Skeletal muscle satellite cell (primary cell): ENCODE measurements at regions not wholly inside any gene's neighbourhood (a gene's known extent, or its start where the extent isn't known, plus 50 kb on each side); places are given as distances from the start of the nearest gene placed in this dataset.
"Not testable (repeated sequence)": the region's sequence is repeated elsewhere in the genome, so short reads cannot be mapped to it uniquely, and the experiment has no call there.

ENCODE experiments used
- H3K27me3 ChIP-seq: 2 replicates; pipeline ENCODE4 v1.7.0; 2013; ENCODE audit warnings: low read length; ENCODE audit not compliant: control insufficient read depth, insufficient read depth
- H3K36me3 ChIP-seq: 2 replicates; pipeline ENCODE4 v1.7.0; 2013; ENCODE audit warnings: mild to moderate bottlenecking, control low read depth, low read length; ENCODE audit not compliant: insufficient read depth
- H3K4me1 ChIP-seq: 2 replicates; pipeline ENCODE4 v1.7.0; 2013; ENCODE audit warnings: low read length; ENCODE audit not compliant: control insufficient read depth, insufficient read depth
- H3K4me2 ChIP-seq: 2 replicates; pipeline ENCODE4 v1.7.0; 2013; ENCODE audit warnings: mild to moderate bottlenecking, low read length
- H3K4me3 ChIP-seq: 2 replicates; pipeline ENCODE4 v1.7.0; 2013; ENCODE audit warnings: low read length
- H3K9ac ChIP-seq: 2 replicates; pipeline ENCODE4 v1.7.0; 2013; ENCODE audit warnings: mild to moderate bottlenecking, low read depth, low read length, moderate library complexity
- H3K9me3 ChIP-seq: replicated peaks from 2 replicates; pipeline ENCODE4 v1.7.0; 2013; ENCODE audit warnings: mild to moderate bottlenecking, control low read depth, low read length

- Histone ChIP-seq H3K36me3 (no peaks in the 10 kb centered on the region), H3K4me3 (no peak overlapping the region), H3K9ac (no peak overlapping the region), H3K4me2 (no peak overlapping the region), H3K27me3 (no peaks in the 10 kb centered on the region), H3K9me3 (no peaks in the 10 kb centered on the region), H3K4me1 (no peaks in the 10 kb centered on the region)
Measured at GRCh38 chr3:174548841-174549623, 310.1 kb upstream of the NAALADL2 start.

- H3K4me1 ChIP-seq, result no peaks in the 10 kb centered on the region
- H3K9me3 ChIP-seq, result no peaks in the 10 kb centered on the region
- no peak overlapping the region for H3K9ac ChIP-seq
- no peaks in the 10 kb centered on the region for H3K36me3 ChIP-seq
- no peak overlapping the region for H3K4me3 ChIP-seq
- no peaks in the 10 kb centered on the region for H3K27me3 ChIP-seq
- no peak overlapping the region for H3K4me2 ChIP-seq
Measured at GRCh38 chr3:174581558-174581957, 277.6 kb upstream of the NAALADL2 start.

GRCh38 chr3:174583396-174583795, 275.7 kb upstream of the NAALADL2 start:
- Histone ChIP-seq H3K27me3 (no peaks in the 10 kb centered on the region), H3K4me2 (no peak overlapping the region), H3K9me3 (no peaks in the 10 kb centered on the region), H3K4me1 (no peaks in the 10 kb centered on the region), H3K9ac (no peak overlapping the region), H3K4me3 (no peak overlapping the region), H3K36me3 (no peaks in the 10 kb centered on the region)

- H3K4me3 ChIP-seq, H3K4me2 ChIP-seq, H3K4me1 ChIP-seq, H3K36me3 ChIP-seq, H3K9me3 ChIP-seq, H3K9ac ChIP-seq, H3K27me3 ChIP-seq: not testable (repeated sequence)
Measured at GRCh38 chr3:174587137-174587536, 272.0 kb upstream of the NAALADL2 start.

GRCh38 chr3:174596447-174596982, 262.6 kb upstream of the NAALADL2 start:
- H3K36me3 ChIP-seq, result no peaks in the 10 kb centered on the region
- no peak overlapping the region for H3K9ac ChIP-seq
- no peaks in the 10 kb centered on the region for H3K9me3 ChIP-seq
- no peak overlapping the region for H3K4me2 ChIP-seq
- no peaks in the 10 kb centered on the region for H3K4me1 ChIP-seq
- H3K4me3 ChIP-seq, result no peak overlapping the region
- no peaks in the 10 kb centered on the region for H3K27me3 ChIP-seq

- no peaks in the 10 kb centered on the region for H3K9me3 ChIP-seq
- H3K4me3 ChIP-seq, result no peak overlapping the region
- no peaks in the 10 kb centered on the region for H3K4me1 ChIP-seq
Measured at GRCh38 chr3:174598885-174599439, 260.2 kb upstream of the NAALADL2 start.

GRCh38 chr3:174613173-174613572, 246.0 kb upstream of the NAALADL2 start:
- Histone ChIP-seq H3K27me3 (no peaks in the 10 kb centered on the region), H3K36me3 (no peaks in the 10 kb centered on the region), H3K4me2 (no peak overlapping the region), H3K4me3 (no peak overlapping the region), H3K9ac (no peak overlapping the region), H3K9me3 (no peaks in the 10 kb centered on the region), H3K4me1 (no peaks in the 10 kb centered on the region)

More at GRCh38 chr3:174598885-174599439, 260.2 kb upstream of the NAALADL2 start:
- Histone ChIP-seq H3K9ac (no peak overlapping the region), H3K4me2 (no peak overlapping the region), H3K27me3 (no peaks in the 10 kb centered on the region), H3K36me3 (no peaks in the 10 kb centered on the region)

- no peak overlapping the region for H3K4me3 ChIP-seq
- no peak overlapping the region for H3K4me2 ChIP-seq
- H3K36me3 ChIP-seq, result no peaks in the 10 kb centered on the region
- H3K4me1 ChIP-seq, result no peaks in the 10 kb centered on the region
- H3K9ac ChIP-seq, result no peak overlapping the region
- no peaks in the 10 kb centered on the region for H3K27me3 ChIP-seq
- no peaks in the 10 kb centered on the region for H3K9me3 ChIP-seq
Measured at GRCh38 chr3:174614036-174614435, 245.1 kb upstream of the NAALADL2 start.

GRCh38 chr3:174618368-174619080, 240.6 kb upstream of the NAALADL2 start:
- no peak overlapping the region for H3K4me3 ChIP-seq
- no peaks in the 10 kb centered on the region for H3K27me3 ChIP-seq
- H3K9me3 ChIP-seq, result no peaks in the 10 kb centered on the region
- no peaks in the 10 kb centered on the region for H3K36me3 ChIP-seq
- no peaks in the 10 kb centered on the region for H3K4me1 ChIP-seq
- H3K9ac ChIP-seq, result no peak overlapping the region
- no peak overlapping the region for H3K4me2 ChIP-seq

GRCh38 chr3:174619239-174619638, 239.9 kb upstream of the NAALADL2 start:
- Histone ChIP-seq H3K4me2 (no peak overlapping the region), H3K4me3 (no peak overlapping the region), H3K36me3 (no peaks in the 10 kb centered on the region), H3K27me3 (no peaks in the 10 kb centered on the region), H3K9me3 (no peaks in the 10 kb centered on the region), H3K9ac (no peak overlapping the region), H3K4me1 (no peaks in the 10 kb centered on the region)

GRCh38 chr3:174620138-174620537, 239.0 kb upstream of the NAALADL2 start:
- no peaks in the 10 kb centered on the region for H3K4me1 ChIP-seq
- no peaks in the 10 kb centered on the region for H3K27me3 ChIP-seq
- H3K9me3 ChIP-seq, result no peaks in the 10 kb centered on the region
- no peak overlapping the region for H3K4me2 ChIP-seq
- H3K9ac ChIP-seq, result no peak overlapping the region
- no peak overlapping the region for H3K4me3 ChIP-seq
- no peaks in the 10 kb centered on the region for H3K36me3 ChIP-seq
